DMS53 treated with DMSO at 0.1 percent for 48 hours (cell line): ENCODE measurements at regions not wholly inside any gene's neighbourhood (a gene's known extent, or its start where the extent isn't known, plus 50 kb on each side); places are given as distances from the start of the nearest gene placed in this dataset.
A peak's percentile ranks its signal among the peaks of the same experiment; 100 is the strongest.

Experiments used
- DNase-seq: peaks from one replicate; lab custom pipeline; 2025; ENCODE audit not compliant: unreplicated experiment; lab: John Stamatoyannopoulos, UW

- DNase-seq: peak; percentile 24
Measured at GRCh38 chr10:78756604-78757343, 312.0 kb upstream of the ZMIZ1 start.

GRCh38 chr10:78757344-78757925 is 311.3 kb upstream of the ZMIZ1 start:
- DNase-seq: no peak

- DNase-seq: no peak
Measured at GRCh38 chr10:78758176-78758575, 310.6 kb upstream of the ZMIZ1 start.

- DNase-seq: no peak
Measured at GRCh38 chr10:78759456-78760120, 309.2 kb upstream of the ZMIZ1 start.

GRCh38 chr10:78760463-78761310 is 308.1 kb upstream of the ZMIZ1 start:
- no peak for DNase-seq

- DNase-seq: no peak
Measured at GRCh38 chr10:78761311-78761781, 307.4 kb upstream of the ZMIZ1 start.

GRCh38 chr10:78762086-78762630 is 306.6 kb upstream of the ZMIZ1 start:
- DNase-seq: no peak

GRCh38 chr10:78763234-78763633 is 305.5 kb upstream of the ZMIZ1 start:
- DNase-seq: no peak

- no peak for DNase-seq
Measured at GRCh38 chr10:78763651-78764395, 304.9 kb upstream of the ZMIZ1 start.

GRCh38 chr10:78764436-78764835 is 304.3 kb upstream of the ZMIZ1 start:
- DNase-seq: no peak

GRCh38 chr10:78764846-78765430 is 303.8 kb upstream of the ZMIZ1 start:
- no peak for DNase-seq

GRCh38 chr10:78765726-78766335 is 302.9 kb upstream of the ZMIZ1 start:
- no peak for DNase-seq

GRCh38 chr10:78766603-78767002 is 302.2 kb upstream of the ZMIZ1 start:
- no peak for DNase-seq

- DNase-seq: no peak
Measured at GRCh38 chr10:78768041-78768835, 300.5 kb upstream of the ZMIZ1 start.

- DNase-seq: no peak
Measured at GRCh38 chr10:78768876-78769275, 299.9 kb upstream of the ZMIZ1 start.

GRCh38 chr10:78769526-78769925 is 299.2 kb upstream of the ZMIZ1 start:
- no peak for DNase-seq

- DNase-seq: no peak
Measured at GRCh38 chr10:78770167-78771090, 298.3 kb upstream of the ZMIZ1 start.

- no peak for DNase-seq
Measured at GRCh38 chr10:78771260-78771659, 297.5 kb upstream of the ZMIZ1 start.
